Ectodermal cell (in vitro differentiated cells): ENCODE measurements at regions not wholly inside any gene's neighbourhood (a gene's known extent, or its start where the extent isn't known, plus 50 kb on each side); places are given as distances from the start of the nearest gene placed in this dataset.

Experiments used
- H3K27ac ChIP-seq: 2 replicates; pipeline ENCODE4 v1.7.0; 2013; ENCODE audit warnings: mild to moderate bottlenecking, low read depth, low read length; ENCODE audit not compliant: insufficient read depth, poor library complexity, severe bottlenecking
- H3K27me3 ChIP-seq: 2 replicates; pipeline ENCODE4 v1.7.0; 2013; ENCODE audit warnings: mild to moderate bottlenecking, low read length; ENCODE audit not compliant: insufficient read depth, control insufficient read depth, poor library complexity, severe bottlenecking
- H3K36me3 ChIP-seq: one replicate; pipeline ENCODE4 v1.7.0; 2013; ENCODE audit warnings: low read length; ENCODE audit not compliant: control insufficient read depth, insufficient read depth
- H3K4me1 ChIP-seq: one replicate; pipeline ENCODE4 v1.7.0; 2013; ENCODE audit warnings: low read length; ENCODE audit not compliant: control insufficient read depth, insufficient read depth
- H3K4me3 ChIP-seq: 2 replicates; pipeline ENCODE4 v1.7.0; 2013; ENCODE audit warnings: low read depth, low read length, control low read depth; ENCODE audit not compliant: insufficient read depth
- H3K9me3 ChIP-seq: 2 replicates; pipeline ENCODE4 v1.7.0; 2013; ENCODE audit warnings: mild to moderate bottlenecking, low read length, moderate library complexity; ENCODE audit not compliant: control insufficient read depth
- WGBS, 2 experiments: methylation state at CpG; one replicate each; pipeline ENCODE4 v1.1.7; 2013; ENCODE audit warnings: missing lambda C conversion rate in 2 of 2; 5-methylcytosine and 5-hydroxymethylcytosine counted together

DNA sequence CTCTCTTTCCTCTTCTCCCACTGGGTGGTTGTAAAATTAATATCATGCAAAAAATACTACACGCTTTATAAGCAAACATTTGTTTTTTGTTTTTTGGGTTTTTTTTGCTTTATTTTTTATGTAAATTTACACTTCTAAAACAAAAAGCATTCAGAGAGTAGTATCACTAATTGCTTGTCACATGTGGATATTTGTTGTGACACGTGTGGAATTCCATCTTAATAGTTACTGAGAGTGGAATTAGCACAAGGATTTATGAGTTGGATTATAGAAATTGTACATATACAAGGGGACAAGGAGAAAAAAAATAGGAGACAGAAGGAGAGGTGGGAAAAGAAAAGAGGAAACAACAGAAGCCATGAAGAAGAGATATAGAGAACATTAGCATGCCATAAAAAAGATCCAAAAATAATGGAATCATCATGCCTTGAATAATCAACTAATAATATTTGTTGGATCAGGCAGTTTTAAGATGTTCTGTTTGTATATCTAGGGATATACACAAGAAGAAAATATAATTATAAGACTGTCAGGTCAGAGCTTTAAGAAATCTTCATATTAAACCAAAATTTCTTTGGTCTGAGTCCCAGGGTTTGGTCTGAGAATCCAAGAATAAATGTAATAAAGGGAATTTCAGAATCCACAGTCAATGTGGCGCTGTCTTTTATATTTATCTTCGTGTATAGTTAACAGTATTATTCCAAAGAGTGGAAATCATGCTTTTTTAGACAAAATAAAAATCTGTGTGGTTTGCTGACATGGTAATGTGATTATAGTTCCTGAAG is 98.5 kb upstream of the INTU start:
- Histone ChIP-seq H3K9me3 (no peaks in the 10 kb centered on the region), H3K27ac (no peak overlapping the region), H3K4me1 (no peaks in the 10 kb centered on the region), H3K36me3 (no peaks in the 10 kb centered on the region), H3K27me3 (no peaks in the 10 kb centered on the region), H3K4me3 (no peak overlapping the region)
- WGBS, 2 experiments, result 89 to 98% methylated on average over 1 to 3 of the region's 4 CpGs

DNA sequence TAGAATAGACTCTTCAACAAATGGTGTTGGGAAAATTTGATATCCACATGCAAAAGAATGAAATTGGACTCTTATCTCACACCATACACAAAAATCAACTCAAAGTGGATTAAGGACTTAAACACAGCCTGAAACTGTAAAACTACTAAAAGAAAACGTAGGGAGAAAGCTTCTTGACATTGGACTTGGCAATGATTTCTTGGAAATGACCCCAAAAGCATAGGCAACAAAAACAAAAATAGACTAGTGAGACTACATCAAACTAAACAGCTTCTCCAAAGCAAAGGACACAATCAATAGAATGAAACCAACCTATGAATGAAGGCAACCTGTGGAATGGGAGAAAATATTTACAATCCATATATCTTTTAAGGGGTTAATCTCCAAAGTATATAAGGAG is 94.7 kb upstream of the INTU start:
- no peaks in the 10 kb centered on the region for H3K36me3 ChIP-seq
- no peak overlapping the region for H3K4me3 ChIP-seq
- H3K4me1 ChIP-seq, result no peaks in the 10 kb centered on the region
- H3K9me3 ChIP-seq, result no peaks in the 10 kb centered on the region
- 75 to 89% methylated on average over 1 of the region's 1 CpG for WGBS, 2 experiments
- H3K27me3 ChIP-seq, result no peaks in the 10 kb centered on the region
- H3K27ac ChIP-seq, result no peak overlapping the region

DNA sequence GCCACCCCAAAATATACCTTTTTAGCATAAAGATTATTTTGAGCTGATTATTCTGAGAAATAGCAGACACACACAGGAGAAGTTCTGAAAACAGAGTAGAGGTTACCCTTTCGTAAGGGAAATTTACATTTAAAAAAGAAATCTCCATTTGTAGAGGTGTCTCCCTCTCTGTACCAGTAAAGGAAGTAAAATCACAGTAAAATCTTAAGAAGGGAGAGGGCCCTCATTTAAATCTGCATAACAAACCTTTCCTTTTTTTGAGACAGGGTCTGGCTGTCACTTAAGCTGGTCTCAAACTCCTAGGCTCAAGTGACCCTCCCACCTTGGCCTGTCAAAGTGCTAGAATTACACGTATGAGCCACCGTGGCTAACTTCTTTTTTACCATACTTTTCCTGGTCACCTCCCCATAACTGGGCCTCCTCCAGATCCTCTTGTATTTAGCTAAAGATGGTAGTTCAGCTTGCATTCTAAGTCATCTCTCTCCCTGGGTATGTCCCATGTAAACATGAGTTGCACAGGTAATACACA is 92.2 kb upstream of the INTU start:
- 21 to 26% methylated on average over 3 of the region's 3 CpGs for WGBS, 2 experiments

DNA sequence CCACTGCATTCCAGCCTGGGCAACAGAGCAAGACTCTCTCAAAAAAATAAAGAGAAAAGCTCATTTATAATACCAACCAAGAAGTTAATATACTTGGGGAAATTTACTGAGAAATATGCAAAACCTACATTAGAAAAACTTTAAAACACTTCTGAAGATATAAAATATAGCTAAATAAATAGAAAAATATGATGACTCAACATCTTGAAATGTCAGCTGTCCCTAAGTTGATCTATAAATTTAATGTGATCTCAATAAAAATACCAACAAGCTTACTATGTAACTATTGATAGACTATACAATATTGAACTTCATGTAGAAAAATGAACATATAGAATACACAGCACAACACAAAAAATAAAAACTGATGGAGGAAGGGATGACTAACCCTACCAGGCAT is 87.5 kb upstream of the INTU start:
- H3K4me3 ChIP-seq, result no peak overlapping the region
- no peaks in the 10 kb centered on the region for H3K9me3 ChIP-seq
- no peak overlapping the region for H3K27ac ChIP-seq
- no peaks in the 10 kb centered on the region for H3K27me3 ChIP-seq
- no peaks in the 10 kb centered on the region for H3K36me3 ChIP-seq
- H3K4me1 ChIP-seq, result no peaks in the 10 kb centered on the region

More for the DNA sequence above, 92.2 kb upstream of the INTU start:
- Histone ChIP-seq H3K4me3 (no peak overlapping the region), H3K27ac (no peak overlapping the region), H3K36me3 (no peaks in the 10 kb centered on the region), H3K4me1 (no peaks in the 10 kb centered on the region), H3K9me3 (no peaks in the 10 kb centered on the region), H3K27me3 (no peaks in the 10 kb centered on the region)

DNA sequence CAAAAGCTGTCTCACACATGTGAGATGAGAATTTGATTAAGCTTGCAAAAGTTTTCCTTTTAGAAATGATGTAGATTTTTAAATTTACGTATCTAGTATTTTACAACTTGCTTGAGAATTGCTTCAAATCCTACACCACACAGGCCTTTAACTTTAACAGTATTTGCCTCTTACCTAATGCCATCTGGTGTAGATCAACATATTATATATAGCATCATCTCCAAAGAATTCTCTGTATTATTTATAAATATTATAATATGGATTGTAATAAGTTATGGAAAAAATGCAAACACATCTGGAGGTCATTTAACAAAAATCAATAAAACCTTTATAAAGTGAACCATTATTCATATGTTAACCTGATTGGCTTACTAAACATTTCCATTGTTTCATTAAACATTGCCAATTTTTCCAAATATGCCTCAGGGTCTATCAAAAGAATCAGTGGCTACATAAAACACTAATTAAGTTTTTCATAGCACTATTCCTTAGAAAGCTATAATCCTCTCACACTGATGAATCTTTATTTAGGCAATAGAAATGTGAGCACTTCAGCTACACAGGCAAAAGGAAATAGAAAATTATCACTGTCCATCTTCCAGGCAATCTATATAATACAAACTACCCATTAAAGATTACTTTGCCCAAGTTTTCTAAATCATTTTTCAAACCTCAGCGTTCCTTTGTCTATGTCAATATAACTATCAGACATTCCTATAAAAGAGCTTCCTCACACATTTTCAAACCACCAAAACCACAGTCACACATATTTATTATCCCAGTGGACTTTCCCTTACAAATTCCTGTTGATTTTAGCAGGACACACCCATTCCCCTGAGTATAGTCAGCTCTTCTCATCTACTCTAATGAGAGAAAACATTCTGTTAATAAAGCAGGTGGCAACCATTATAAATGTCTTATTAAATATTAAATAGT is 83.5 kb upstream of the INTU start:
- no peak overlapping the region for H3K27ac ChIP-seq
- no peak overlapping the region for H3K4me3 ChIP-seq
- 89 to 93% methylated on average over 1 of the region's 2 CpGs for WGBS, 2 experiments

DNA sequence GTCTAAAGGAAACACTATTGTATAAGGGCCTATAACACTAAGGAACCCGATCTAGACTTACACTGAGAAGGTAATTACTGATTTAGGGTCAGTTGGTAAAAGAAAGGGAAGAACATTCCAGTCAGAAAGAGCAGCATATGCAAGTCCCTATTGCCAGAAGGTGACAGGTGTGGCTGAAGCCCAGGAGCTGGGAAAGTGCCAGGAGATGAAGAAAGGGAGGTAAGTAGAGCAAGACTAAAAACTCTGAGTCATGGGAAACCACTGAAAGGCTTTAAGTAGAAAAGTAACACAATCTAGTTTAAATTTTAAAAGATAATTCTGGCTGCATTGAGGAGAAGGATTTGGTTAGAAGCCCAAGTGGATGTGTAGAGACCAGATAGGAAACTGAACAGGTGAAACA is 77.7 kb upstream of the INTU start:
- no peaks in the 10 kb centered on the region for H3K27me3 ChIP-seq
- H3K36me3 ChIP-seq, result no peaks in the 10 kb centered on the region
- no peak overlapping the region for H3K4me3 ChIP-seq
- WGBS, 2 experiments, result 93 to 97% methylated on average over 1 of the region's 1 CpG
- no peaks in the 10 kb centered on the region for H3K4me1 ChIP-seq
- no peaks in the 10 kb centered on the region for H3K9me3 ChIP-seq
- no peak overlapping the region for H3K27ac ChIP-seq

More for the DNA sequence above, 83.5 kb upstream of the INTU start:
- Histone ChIP-seq H3K36me3 (no peaks in the 10 kb centered on the region), H3K9me3 (no peaks in the 10 kb centered on the region), H3K27me3 (no peaks in the 10 kb centered on the region), H3K4me1 (no peaks in the 10 kb centered on the region)

DNA sequence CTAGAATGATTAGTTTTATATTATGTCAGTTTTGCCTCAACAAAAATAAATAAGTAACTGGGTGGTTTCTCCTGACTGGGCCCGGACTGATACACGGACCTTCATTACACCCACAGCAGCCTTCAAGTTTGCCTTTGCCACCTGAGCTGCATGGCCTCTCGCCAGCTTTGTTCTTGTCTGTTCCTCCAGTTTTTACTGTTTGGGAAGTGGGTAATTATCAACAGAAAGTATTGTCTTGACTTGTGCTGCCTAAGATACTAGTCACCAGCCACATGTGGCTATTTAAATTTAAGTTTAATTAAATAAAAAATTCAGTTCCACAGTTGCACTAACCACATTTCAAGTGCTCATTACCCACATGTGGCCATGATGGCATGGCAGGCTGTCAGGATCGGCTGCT is 74.7 kb upstream of the INTU start:
- Histone ChIP-seq H3K9me3 (no peaks in the 10 kb centered on the region), H3K36me3 (no peaks in the 10 kb centered on the region), H3K4me1 (no peaks in the 10 kb centered on the region), H3K4me3 (no peak overlapping the region), H3K27ac (no peak overlapping the region), H3K27me3 (no peaks in the 10 kb centered on the region)
- 94 to 96% methylated on average over 4 of the region's 4 CpGs for WGBS, 2 experiments

DNA sequence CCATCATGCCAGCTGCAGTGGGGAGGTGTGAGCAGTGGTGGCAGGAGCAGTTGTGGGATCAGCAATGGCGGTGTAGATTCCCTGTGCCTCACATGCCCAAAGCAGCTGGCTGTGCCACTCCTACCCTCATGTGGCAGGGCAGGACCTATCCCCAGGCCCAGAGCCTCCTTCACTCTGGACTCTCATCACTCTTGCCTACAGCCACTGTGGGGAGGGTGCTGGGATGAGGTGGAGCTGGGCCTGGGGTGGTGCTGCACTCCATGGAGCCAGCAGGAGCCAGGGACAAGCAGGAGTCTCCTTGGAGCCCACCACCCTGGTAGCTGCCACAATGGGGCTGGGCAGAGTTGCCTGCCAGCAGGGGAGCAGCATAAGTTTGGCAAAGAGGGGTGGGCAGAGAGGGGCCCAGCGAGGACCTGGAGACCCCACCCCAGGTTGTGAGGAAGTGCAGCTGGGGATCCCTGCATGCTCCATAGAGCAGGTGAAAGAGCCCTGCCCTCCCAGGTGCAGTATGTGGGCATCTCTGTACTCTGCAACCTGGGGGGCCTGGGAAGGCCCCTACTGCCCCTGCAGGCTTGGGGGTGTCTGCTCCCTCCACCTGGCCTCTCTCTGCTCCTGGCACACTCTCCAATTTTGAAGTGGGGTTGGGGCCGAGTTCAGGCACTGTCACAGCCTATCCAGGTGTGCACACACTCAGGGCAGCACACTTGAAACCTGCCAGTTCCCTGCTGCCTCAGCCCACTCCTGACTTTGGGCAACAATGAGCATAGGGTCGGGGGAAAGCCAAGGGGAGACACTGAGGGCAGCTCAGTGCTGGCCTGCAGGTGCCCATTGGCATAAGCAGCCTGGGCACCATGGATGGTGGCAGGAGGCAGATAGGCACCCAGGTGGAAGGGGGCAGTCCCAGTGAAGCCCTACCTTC is 74.0 kb upstream of the INTU start:
- Histone ChIP-seq H3K4me3 (no peak overlapping the region), H3K27ac (no peak overlapping the region), H3K27me3 (no peaks in the 10 kb centered on the region), H3K4me1 (no peaks in the 10 kb centered on the region), H3K9me3 (no peaks in the 10 kb centered on the region), H3K36me3 (no peaks in the 10 kb centered on the region)
- WGBS, 2 experiments, result 93% methylated on average over 4 of the region's 4 CpGs

DNA sequence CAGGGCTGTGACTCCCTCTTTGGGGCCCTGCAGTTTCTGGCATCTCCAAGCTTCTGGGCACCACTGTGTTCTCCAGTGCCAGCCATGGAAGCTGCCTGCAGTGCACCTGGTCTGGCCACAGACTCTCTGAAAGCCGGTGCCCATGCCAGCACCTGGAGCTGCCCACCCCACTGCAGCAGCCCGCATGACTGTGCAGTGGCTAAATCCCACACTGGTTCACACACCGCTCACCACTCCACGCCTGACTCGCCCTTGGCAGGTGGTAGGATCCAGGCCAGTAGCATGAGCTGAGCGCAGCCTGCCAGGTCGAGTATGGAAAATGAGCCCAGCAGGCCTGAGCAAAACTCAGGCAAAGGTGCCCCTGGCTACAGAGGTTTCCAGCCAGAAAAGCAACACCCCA is 72.8 kb upstream of the INTU start:
- H3K4me3 ChIP-seq, result no peak overlapping the region
- no peaks in the 10 kb centered on the region for H3K27me3 ChIP-seq
- H3K9me3 ChIP-seq, result no peaks in the 10 kb centered on the region
- 90% methylated on average over 7 of the region's 7 CpGs for whole genome bisulfite sequencing, 2 experiments
- H3K36me3 ChIP-seq, result no peaks in the 10 kb centered on the region
- no peak overlapping the region for H3K27ac ChIP-seq
- H3K4me1 ChIP-seq, result no peaks in the 10 kb centered on the region
